ENCODE measurements at regions not wholly inside any gene's neighbourhood (a gene's known extent, or its start where the extent isn't known, plus 50 kb on each side); places are given as distances from the start of the nearest gene placed in this dataset.

GRCh38 chr10:109022417-109023049 lies 900.8 kb downstream of the XPNPEP1 start:
- H3K4me3 ChIP-seq (ENCODE audit: low read depth, low read length), result no peak overlapping the region
- DNase-seq (ENCODE audit: low read depth), result no peak
- TF ChIP-seq CTCF (IDR thresholded peaks at IDR 0.05; ENCODE audit: insufficient read depth, low read depth, low read length), result no peak

- DNase-seq (ENCODE audit: low read depth), result peak; percentile 8
- H3K4me3 ChIP-seq (ENCODE audit: low read depth, low read length), result no peak overlapping the region
- TF ChIP-seq CTCF (IDR thresholded peaks at IDR 0.05; ENCODE audit: insufficient read depth, low read depth, low read length), result no peak
Observed at GRCh38 chr10:109019001-109019424, 904.3 kb downstream of the XPNPEP1 start.

GRCh38 chr10:109007514-109007913 lies 915.8 kb downstream of the XPNPEP1 start:
- TF ChIP-seq CTCF (IDR thresholded peaks at IDR 0.05; ENCODE audit: insufficient read depth, low read depth, low read length), result no peak
- DNase-seq (ENCODE audit: low read depth), result no peak
- no peak overlapping the region for H3K4me3 ChIP-seq (ENCODE audit: low read depth, low read length)

DNA sequence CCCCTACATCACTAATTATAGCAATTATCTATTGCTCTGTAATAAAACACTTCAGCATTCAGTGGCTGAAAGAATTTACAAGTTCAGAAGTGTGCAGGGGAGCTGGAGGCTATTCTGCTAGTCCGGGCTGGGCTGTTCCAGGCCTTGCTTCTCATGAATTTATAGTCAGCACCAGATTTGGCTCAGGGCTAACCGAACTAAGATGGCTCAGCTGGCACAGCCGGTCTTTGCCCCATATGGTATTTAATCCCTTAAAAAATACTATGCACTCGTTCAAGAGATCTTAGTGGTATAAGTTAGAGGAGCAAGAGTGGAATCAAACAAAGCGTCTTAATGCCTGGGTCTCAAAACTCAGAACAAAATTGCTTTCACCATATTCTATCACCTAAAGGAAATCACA lies 932.9 kb downstream of the XPNPEP1 start:
- DNase-seq (ENCODE audit: low read depth), result no peak
- H3K4me3 ChIP-seq (ENCODE audit: low read depth, low read length), result no peak overlapping the region
- no peak for TF ChIP-seq CTCF (IDR thresholded peaks at IDR 0.05; ENCODE audit: insufficient read depth, low read depth, low read length)

DNA sequence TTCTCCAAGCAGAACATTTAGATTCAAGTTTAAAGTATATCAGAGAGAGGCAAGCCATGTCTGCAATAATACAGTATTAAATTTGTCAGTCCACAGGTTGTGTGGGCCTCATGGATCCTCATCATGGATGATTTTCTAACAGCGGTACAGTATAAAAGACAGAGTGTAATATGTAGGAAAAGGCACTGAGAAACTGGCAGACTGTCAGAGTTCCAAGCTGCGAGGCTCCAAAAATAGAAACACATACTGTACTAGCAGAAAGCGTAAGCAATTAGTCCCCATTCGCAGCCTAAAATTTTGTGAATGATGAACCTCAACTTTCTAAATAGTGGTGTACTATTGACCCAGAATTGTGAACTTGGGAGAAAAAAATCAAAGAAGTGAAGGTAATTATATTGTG lies 933.3 kb downstream of the XPNPEP1 start:
- no peak for DNase-seq (ENCODE audit: low read depth)
- no peak overlapping the region for H3K4me3 ChIP-seq (ENCODE audit: low read depth, low read length)
- TF ChIP-seq CTCF (IDR thresholded peaks at IDR 0.05; ENCODE audit: insufficient read depth, low read depth, low read length), result no peak

GRCh38 chr10:108982159-108982558 lies 941.2 kb downstream of the XPNPEP1 start:
- peak; percentile 76 for DNase-seq (ENCODE audit: low read depth)
- no peak for TF ChIP-seq CTCF (IDR thresholded peaks at IDR 0.05; ENCODE audit: insufficient read depth, low read depth, low read length)
- no peak overlapping the region for H3K4me3 ChIP-seq (ENCODE audit: low read depth, low read length)

GRCh38 chr10:108980869-108981268 lies 942.4 kb downstream of the XPNPEP1 start:
- no peak for TF ChIP-seq CTCF (IDR thresholded peaks at IDR 0.05; ENCODE audit: insufficient read depth, low read depth, low read length)
- DNase-seq (ENCODE audit: low read depth), result no peak
- H3K4me3 ChIP-seq (ENCODE audit: low read depth, low read length), result no peak overlapping the region

Data from fibroblast of villous mesenchyme (primary cell).